Neural cell (in vitro differentiated cells): ENCODE measurements at regions not wholly inside any gene's neighbourhood (a gene's known extent, or its start where the extent isn't known, plus 50 kb on each side); places are given as distances from the start of the nearest gene placed in this dataset.

Experiments
- H2AFZ ChIP-seq: fragments of 200-600, 300-800 bp; sonication (generic), shearing (Covaris generic); 2 replicates; pipeline ENCODE4 v1.6.0; 2014; ENCODE audit warnings: low read depth, mild to moderate bottlenecking, antibody characterized with exemption, low read length, moderate library complexity
- H3F3A ChIP-seq: fragments of 200-600 bp; shearing (Covaris generic); 2 replicates; pipeline ENCODE4 v1.6.1; 2016; ENCODE audit warnings: mild to moderate bottlenecking, moderate library complexity, mixed read lengths, antibody characterized with exemption, low read length; ENCODE audit not compliant: insufficient read depth, poor library complexity, severe bottlenecking
- H3K27ac ChIP-seq: fragments of 200-600, 300-800 bp; sonication (generic), shearing (Covaris generic); 2 replicates; pipeline ENCODE4 v1.5.1; 2014; ENCODE audit warnings: mild to moderate bottlenecking, low read length, moderate library complexity
- H3K27me3 ChIP-seq: fragments of 300-800, 200-600 bp; sonication (generic), shearing (Covaris generic); 2 replicates; pipeline ENCODE4 v1.6.0; 2014; ENCODE audit warnings: mild to moderate bottlenecking, low read depth, low read length, moderate library complexity; ENCODE audit not compliant: insufficient read depth
- H3K36me3 ChIP-seq: fragments of 300-800, 200-600 bp; sonication (generic), shearing (Covaris generic); 2 replicates; pipeline ENCODE4 v1.5.1; 2014; ENCODE audit warnings: mild to moderate bottlenecking, antibody characterized with exemption, low read length, moderate library complexity; ENCODE audit not compliant: insufficient read depth
- H3K4me2 ChIP-seq: fragments of 300-800, 200-600 bp; sonication (generic), shearing (Covaris generic); 2 replicates; pipeline ENCODE4 v1.6.0; 2014; ENCODE audit warnings: mild to moderate bottlenecking, low read length
- H3K4me3 ChIP-seq: fragments of 300-800, 200-600 bp; sonication (generic), shearing (Covaris generic); 2 replicates; pipeline ENCODE4 v1.5.1; 2014; ENCODE audit warnings: mild to moderate bottlenecking, low read length, moderate library complexity
- H3K79me2 ChIP-seq: fragments of 200-600 bp; shearing (Covaris generic); replicated peaks from 2 replicates; pipeline ENCODE4 v1.6.0; 2014; ENCODE audit warnings: mild to moderate bottlenecking, low read length, moderate library complexity; ENCODE audit not compliant: insufficient read depth
- H3K9ac ChIP-seq: fragments of 300-800, 200-600 bp; sonication (generic), shearing (Covaris generic); 2 replicates; pipeline ENCODE4 v1.6.1; 2016; ENCODE audit warnings: mild to moderate bottlenecking, low read length, mixed read lengths
- H3K9me2 ChIP-seq: fragments of 200-600 bp; shearing (Covaris generic); 2 replicates; pipeline ENCODE4 v1.6.1; 2016; ENCODE audit warnings: mild to moderate bottlenecking, low read length, mixed read lengths; ENCODE audit not compliant: insufficient read depth
- H3K9me3 ChIP-seq: fragments of 200-600, 300-800 bp; sonication (generic), shearing (Covaris generic); 2 replicates; pipeline ENCODE4 v1.6.1; 2016; ENCODE audit warnings: mild to moderate bottlenecking, mixed run types, low read length, moderate library complexity, mixed read lengths
- H4K20me1 ChIP-seq: fragments of 200-600 bp; shearing (Covaris generic); 2 replicates; pipeline ENCODE4 v1.6.1; 2016; ENCODE audit warnings: mild to moderate bottlenecking, mixed run types; ENCODE audit not compliant: insufficient read depth
- CTCF ChIP-seq: fragments of 450-650 bp; IDR thresholded peaks from 2 replicates; pipeline ENCODE4 v1.5.1; 2014; ENCODE audit warnings: antibody characterized with exemption, mild to moderate bottlenecking, moderate library complexity; ENCODE audit not compliant: poor library complexity, severe bottlenecking
- EP300 ChIP-seq: fragments of 450-650 bp; conservative IDR thresholded peaks from 2 replicates; pipeline ENCODE4 v1.6.1; 2014; ENCODE audit warnings: antibody characterized with exemption, mild to moderate bottlenecking, moderate library complexity; ENCODE audit not compliant: poor library complexity, severe bottlenecking
- EZH2 ChIP-seq: fragments of 200-600, 300-800 bp; shearing (Covaris generic), sonication (generic); IDR thresholded peaks from 2 replicates; pipeline ENCODE4 v1.6.1; 2014; ENCODE audit warnings: antibody characterized with exemption, low read length, borderline replicate concordance, mild to moderate bottlenecking; ENCODE audit not compliant: insufficient read depth, poor library complexity, severe bottlenecking
- MXI1 ChIP-seq: fragments of 450-650 bp; conservative IDR thresholded peaks from 2 replicates; pipeline ENCODE4 v1.6.1; 2014; ENCODE audit warnings: antibody characterized with exemption, mild to moderate bottlenecking; ENCODE audit not compliant: poor library complexity, severe bottlenecking
- POLR2AphosphoS5 ChIP-seq: IDR thresholded peaks from 2 replicates; pipeline ENCODE4 v1.6.1; 2012
- RAD21 ChIP-seq: fragments of 450-650 bp; conservative IDR thresholded peaks from 2 replicates; pipeline ENCODE4 v1.6.1; 2014; ENCODE audit warnings: antibody characterized with exemption, mild to moderate bottlenecking, moderate library complexity
- REST ChIP-seq: IDR thresholded peaks from 2 replicates; pipeline ENCODE4 v1.6.1; 2012; ENCODE audit warnings: borderline replicate concordance
- SMC3 ChIP-seq: fragments of 450-650 bp; conservative IDR thresholded peaks from 2 replicates; pipeline ENCODE4 v1.6.1; 2014; ENCODE audit warnings: antibody characterized with exemption, mild to moderate bottlenecking, moderate library complexity; ENCODE audit not compliant: poor library complexity
- TAF1 ChIP-seq: IDR thresholded peaks from 2 replicates; pipeline ENCODE4 v1.6.1; 2012; ENCODE audit warnings: low read depth

DNA sequence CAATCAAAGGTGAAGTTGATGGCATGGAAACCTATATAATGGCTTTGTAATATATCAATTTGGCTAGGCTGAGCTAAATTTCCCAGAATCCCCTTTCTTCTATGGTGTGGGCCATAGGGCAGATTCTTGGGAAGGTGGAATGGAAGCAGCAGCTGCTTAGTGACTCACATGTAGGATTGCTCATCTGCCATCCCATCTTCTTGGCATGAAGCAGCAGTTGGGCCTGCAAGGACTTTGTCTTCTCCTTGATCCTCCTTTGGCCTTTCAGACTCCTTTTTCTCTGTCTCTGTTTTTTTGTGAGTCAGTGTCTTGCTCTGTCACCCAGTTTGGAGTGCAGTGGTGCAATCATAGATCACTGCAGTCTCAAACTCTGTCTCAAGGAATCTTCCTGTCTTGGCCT, 52.6 kb upstream of the CEP162 start:
- H3K9ac ChIP-seq: no peak overlapping the region
- no peaks in the 10 kb centered on the region for H3K79me2 ChIP-seq
- no peak overlapping the region for H3K4me2 ChIP-seq
- no peaks in the 10 kb centered on the region for H3K9me3 ChIP-seq
- no peaks in the 10 kb centered on the region for H4K20me1 ChIP-seq
- H3F3A ChIP-seq: no peaks in the 10 kb centered on the region
- no peaks in the 10 kb centered on the region for H3K36me3 ChIP-seq
- no peak overlapping the region for H3K4me3 ChIP-seq
- no peaks in the 10 kb centered on the region for H3K27me3 ChIP-seq
- H3K9me2 ChIP-seq: no peaks in the 10 kb centered on the region
- H2AFZ ChIP-seq: no peak overlapping the region
- no peak overlapping the region for H3K27ac ChIP-seq
- TF ChIP-seq REST (no peak), RAD21 (no peak), EP300 (no peak), TAF1 (no peak), EZH2 (no peak), SMC3 (no peak), CTCF (no peak), MXI1 (no peak), POLR2AphosphoS5 (no peak)

GRCh38 chr6:84278321-84278998, 51.0 kb upstream of the CEP162 start:
- H3K27ac ChIP-seq: no peak overlapping the region
- H2AFZ ChIP-seq: no peak overlapping the region

More at GRCh38 chr6:84278321-84278998, 51.0 kb upstream of the CEP162 start:
- no peaks in the 10 kb centered on the region for H3K9me3 ChIP-seq
- H3F3A ChIP-seq: no peaks in the 10 kb centered on the region
- TF ChIP-seq EP300: no peak
- no peaks in the 10 kb centered on the region for H3K79me2 ChIP-seq
- H3K36me3 ChIP-seq: no peaks in the 10 kb centered on the region
- no peak overlapping the region for H3K4me2 ChIP-seq
- H4K20me1 ChIP-seq: no peaks in the 10 kb centered on the region
- no peaks in the 10 kb centered on the region for H3K27me3 ChIP-seq
- H3K4me3 ChIP-seq: no peak overlapping the region
- H3K9ac ChIP-seq: no peak overlapping the region
- no peaks in the 10 kb centered on the region for H3K9me2 ChIP-seq
